ENCODE measurements at regions not wholly inside any gene's neighbourhood (a gene's known extent, or its start where the extent isn't known, plus 50 kb on each side); places are given as distances from the start of the nearest gene placed in this dataset.

GRCh38 chr17:77861133-77861695, 97.3 kb upstream of the TNRC6C start:
- no peak for TF ChIP-seq CTCF (IDR thresholded peaks at IDR 0.05)

GRCh38 chr17:77861981-77862645, 96.4 kb upstream of the TNRC6C start:
- no peaks in the 10 kb centered on the region for H3K36me3 Mint-ChIP-seq (ENCODE audit: unreplicated experiment)

More at GRCh38 chr17:77861133-77861695, 97.3 kb upstream of the TNRC6C start:
- H3K27ac Mint-ChIP-seq (ENCODE audit: unreplicated experiment): no peak overlapping the region
- no peaks in the 10 kb centered on the region for H3K9me3 Mint-ChIP-seq (ENCODE audit: unreplicated experiment)
- H3K4me3 Mint-ChIP-seq (ENCODE audit: unreplicated experiment): no peak overlapping the region
- H3K27me3 Mint-ChIP-seq (ENCODE audit: unreplicated experiment): peaks cover 38% of the 10 kb centered on the region
- H3K4me1 Mint-ChIP-seq (ENCODE audit: unreplicated experiment): peaks cover 5% of the 10 kb centered on the region
- DNase-seq (ENCODE audit: extremely low spot score, unreplicated experiment): no peak
- no peaks in the 10 kb centered on the region for H3K36me3 Mint-ChIP-seq (ENCODE audit: unreplicated experiment)

GRCh38 chr17:77862890-77863813, 95.4 kb upstream of the TNRC6C start:
- no peak overlapping the region for H3K4me3 Mint-ChIP-seq (ENCODE audit: unreplicated experiment)
- no peaks in the 10 kb centered on the region for H3K9me3 Mint-ChIP-seq (ENCODE audit: unreplicated experiment)
- TF ChIP-seq CTCF (IDR thresholded peaks at IDR 0.05): no peak
- no peak overlapping the region for H3K27ac Mint-ChIP-seq (ENCODE audit: unreplicated experiment)
- no peaks in the 10 kb centered on the region for H3K36me3 Mint-ChIP-seq (ENCODE audit: unreplicated experiment)
- peaks cover 33% of the 10 kb centered on the region for H3K27me3 Mint-ChIP-seq (ENCODE audit: unreplicated experiment)
- H3K4me1 Mint-ChIP-seq (ENCODE audit: unreplicated experiment): peaks cover 5% of the 10 kb centered on the region
- DNase-seq (ENCODE audit: extremely low spot score, unreplicated experiment): no peak

More at GRCh38 chr17:77861981-77862645, 96.4 kb upstream of the TNRC6C start:
- no peak for TF ChIP-seq CTCF (IDR thresholded peaks at IDR 0.05)
- peaks cover 5% of the 10 kb centered on the region for H3K4me1 Mint-ChIP-seq (ENCODE audit: unreplicated experiment)
- H3K9me3 Mint-ChIP-seq (ENCODE audit: unreplicated experiment): no peaks in the 10 kb centered on the region
- H3K4me3 Mint-ChIP-seq (ENCODE audit: unreplicated experiment): no peak overlapping the region
- H3K27ac Mint-ChIP-seq (ENCODE audit: unreplicated experiment): no peak overlapping the region
- DNase-seq (ENCODE audit: extremely low spot score, unreplicated experiment): no peak
- peaks cover 37% of the 10 kb centered on the region for H3K27me3 Mint-ChIP-seq (ENCODE audit: unreplicated experiment)

GRCh38 chr17:77863814-77864161, 94.7 kb upstream of the TNRC6C start:
- Mint-ChIP-seq H3K4me1 (ENCODE audit: unreplicated experiment) (peaks cover 5% of the 10 kb centered on the region), H3K27ac (ENCODE audit: unreplicated experiment) (no peak overlapping the region), H3K27me3 (ENCODE audit: unreplicated experiment) (peaks cover 28% of the 10 kb centered on the region), H3K4me3 (ENCODE audit: unreplicated experiment) (no peak overlapping the region), H3K36me3 (ENCODE audit: unreplicated experiment) (no peaks in the 10 kb centered on the region), H3K9me3 (ENCODE audit: unreplicated experiment) (no peaks in the 10 kb centered on the region)
- DNase-seq (ENCODE audit: extremely low spot score, unreplicated experiment): no peak
- no peak for TF ChIP-seq CTCF (IDR thresholded peaks at IDR 0.05)

Data from osteocyte (in vitro differentiated cells).